Colon (tissue), 2 donors: ENCODE measurements at regions not wholly inside any gene's neighbourhood (a gene's known extent, or its start where the extent isn't known, plus 50 kb on each side); places are given as distances from the start of the nearest gene placed in this dataset.

Source experiments
- FAIRE-seq: peaks from 2 replicates; lab custom pipeline; 2012; peaks lifted over from hg19 to GRCh38; lab: Jason Lieb, UNC
- donor health status: control.
- donor health status: control.

- FAIRE-seq: no peak
Measured at GRCh38 chr5:166398131-166398530, 1893.3 kb upstream of the WWC1 start.

- FAIRE-seq: no peak
Measured at GRCh38 chr5:166399781-166400180, 1891.7 kb upstream of the WWC1 start.

GRCh38 chr5:166401391-166401790 is 1890.1 kb upstream of the WWC1 start:
- no peak for FAIRE-seq

GRCh38 chr5:166412191-166412590 is 1879.3 kb upstream of the WWC1 start:
- FAIRE-seq: no peak

GRCh38 chr5:166427211-166427610 is 1864.2 kb upstream of the WWC1 start:
- no peak for FAIRE-seq

- FAIRE-seq: no peak
Measured at GRCh38 chr5:166428264-166428803, 1863.1 kb upstream of the WWC1 start.

- FAIRE-seq: no peak
Measured at GRCh38 chr5:166430491-166431319, 1860.7 kb upstream of the WWC1 start.

- no peak for FAIRE-seq
Measured at GRCh38 chr5:166431456-166431855, 1860.0 kb upstream of the WWC1 start.

- no peak for FAIRE-seq
Measured at GRCh38 chr5:166433679-166434078, 1857.8 kb upstream of the WWC1 start.

GRCh38 chr5:166436872-166437271 is 1854.6 kb upstream of the WWC1 start:
- FAIRE-seq: no peak

- FAIRE-seq: no peak
Measured at GRCh38 chr5:166486348-166486747, 1805.1 kb upstream of the WWC1 start.

- FAIRE-seq: no peak
Measured at GRCh38 chr5:166488560-166488959, 1802.9 kb upstream of the WWC1 start.

- FAIRE-seq: no peak
Measured at GRCh38 chr5:166493040-166493439, 1798.4 kb upstream of the WWC1 start.

GRCh38 chr5:166493612-166494011 is 1797.8 kb upstream of the WWC1 start:
- FAIRE-seq: no peak

- FAIRE-seq: no peak
Measured at GRCh38 chr5:166497496-166498104, 1793.8 kb upstream of the WWC1 start.

- FAIRE-seq: no peak
Measured at GRCh38 chr5:166499447-166500240, 1791.8 kb upstream of the WWC1 start.

GRCh38 chr5:166503506-166503905 is 1787.9 kb upstream of the WWC1 start:
- no peak for FAIRE-seq

- FAIRE-seq: no peak
Measured at GRCh38 chr5:166505067-166505466, 1786.4 kb upstream of the WWC1 start.

GRCh38 chr5:166505544-166505943 is 1785.9 kb upstream of the WWC1 start:
- FAIRE-seq: no peak

- FAIRE-seq: no peak
Measured at GRCh38 chr5:166507810-166508425, 1783.5 kb upstream of the WWC1 start.

GRCh38 chr5:166509085-166509484 is 1782.4 kb upstream of the WWC1 start:
- FAIRE-seq: no peak

- FAIRE-seq: no peak
Measured at GRCh38 chr5:166517976-166518375, 1773.5 kb upstream of the WWC1 start.
